Adrenal gland (tissue), 9 donors: ENCODE measurements at regions not wholly inside any gene's neighbourhood (a gene's known extent, or its start where the extent isn't known, plus 50 kb on each side); places are given as distances from the start of the nearest gene placed in this dataset.

Experiments used
- DNase-seq, 7 donors: peaks; one replicate each; pipeline ENCODE4 v3.0.0-alpha.2; 2019 to 2020
- H3K27ac ChIP-seq, 5 donors: fragments of 200-600 bp; sonication (generic) in 4 of 5; 1 replicate in 3 of 5; 2 replicates in 2 of 5; pipeline versions ENCODE4 v1.5.1 to v1.8.0; 2016 to 2020; ENCODE audit warnings: mild to moderate bottlenecking in 1 of 5
- H3K27me3 ChIP-seq: fragments of 200-600 bp; 2 replicates; pipeline ENCODE4 v1.8.0; 2021
- H3K36me3 ChIP-seq, 2 donors: fragments of 200-600 bp; replicated peaks in 1 of 2; 1 replicate in 1 of 2; 2 replicates in 1 of 2; pipeline versions ENCODE4 v1.5.1 to v1.8.0; 2018 to 2022
- H3K4me1 ChIP-seq, 2 donors: fragments of 200-600 bp; replicated peaks in 1 of 2; 1 replicate in 1 of 2; 2 replicates in 1 of 2; pipeline versions ENCODE4 v1.5.1 to v1.8.0; 2018 to 2021
- H3K4me3 ChIP-seq, 4 donors: fragments of 200-600 bp; sonication (generic) in 3 of 4; one replicate each; pipeline ENCODE4 v1.5.1; 2016 to 2018
- H3K9me3 ChIP-seq, 3 donors: fragments of 200-600 bp; sonication (generic) in 1 of 3; replicated peaks in 1 of 3; 1 replicate in 2 of 3; 2 replicates in 1 of 3; pipeline versions ENCODE4 v1.5.1 to v1.8.0; 2016 to 2021
- POLR2A ChIP-seq, 2 donors: fragments of 450-650 bp; IDR thresholded peaks; one replicate each; pipeline ENCODE4 v1.6.1; 2017; ENCODE audit warnings: antibody characterized with exemption in 2 of 2, mild to moderate bottlenecking in 2 of 2, moderate library complexity in 1 of 2
- WGBS, 4 donors: extraction: QIAGEN DNeasy Blood & Tissue Kit in 2 of 4; methylation state at CpG; one replicate each; pipeline versions ENCODE4 v1.1.5 to v1.1.7; 2013 to 2017; 5-methylcytosine and 5-hydroxymethylcytosine counted together
- intact Hi-C, 2 donors: fragments of 100-400 bp; cut with DNase I; formaldehyde crosslinking; loops; one replicate each; pipeline versions ENCODE4 v1.14.1 to v1.15.0; 2022 to 2023
- TF ChIP-seq, protein P1 (sequence below), 6 experiments: fragments of 450-650 bp in 4 of 6; fragments of 200-600 bp in 2 of 6; sonication (generic) in 1 of 6; IDR thresholded peaks; 1 replicate in 5 of 6; 2 replicates in 1 of 6; pipeline versions ENCODE4 v1.5.1 to v1.8.0; 2016 to 2021; ENCODE audit warnings: antibody characterized with exemption in 6 of 6, mild to moderate bottlenecking in 2 of 6, moderate library complexity in 1 of 6
- donor health status: healthy with polysubstance abuse.
- donor health status: Bipolar disorder and iron deficiency.
- donor health status: DM: yes; HTN: yes; CAD: no.
- donor health status: DM: no; HTN: no; CAD: no.
- donor health status: DM: no; HTN: no; CAD: no.

GRCh38 chr2:180110469-180110868 lies 103.4 kb upstream of the CWC22 start:
- TF ChIP-seq, protein P1, sequence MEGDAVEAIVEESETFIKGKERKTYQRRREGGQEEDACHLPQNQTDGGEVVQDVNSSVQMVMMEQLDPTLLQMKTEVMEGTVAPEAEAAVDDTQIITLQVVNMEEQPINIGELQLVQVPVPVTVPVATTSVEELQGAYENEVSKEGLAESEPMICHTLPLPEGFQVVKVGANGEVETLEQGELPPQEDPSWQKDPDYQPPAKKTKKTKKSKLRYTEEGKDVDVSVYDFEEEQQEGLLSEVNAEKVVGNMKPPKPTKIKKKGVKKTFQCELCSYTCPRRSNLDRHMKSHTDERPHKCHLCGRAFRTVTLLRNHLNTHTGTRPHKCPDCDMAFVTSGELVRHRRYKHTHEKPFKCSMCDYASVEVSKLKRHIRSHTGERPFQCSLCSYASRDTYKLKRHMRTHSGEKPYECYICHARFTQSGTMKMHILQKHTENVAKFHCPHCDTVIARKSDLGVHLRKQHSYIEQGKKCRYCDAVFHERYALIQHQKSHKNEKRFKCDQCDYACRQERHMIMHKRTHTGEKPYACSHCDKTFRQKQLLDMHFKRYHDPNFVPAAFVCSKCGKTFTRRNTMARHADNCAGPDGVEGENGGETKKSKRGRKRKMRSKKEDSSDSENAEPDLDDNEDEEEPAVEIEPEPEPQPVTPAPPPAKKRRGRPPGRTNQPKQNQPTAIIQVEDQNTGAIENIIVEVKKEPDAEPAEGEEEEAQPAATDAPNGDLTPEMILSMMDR (IDR thresholded peaks at IDR 0.05): no peak
- TF ChIP-seq POLR2A (IDR thresholded peaks at IDR 0.05): no peak
- Histone ChIP-seq H3K4me3 (no peak overlapping the region), H3K9me3 (no peaks in the 10 kb centered on the region), H3K4me1 (no peaks in the 10 kb centered on the region), H3K27ac (no peak overlapping the region), H3K36me3 (no peaks in the 10 kb centered on the region), H3K27me3 (peaks cover 3% of the 10 kb centered on the region)
- WGBS, 4 donors: 85 to 91% (median 87%) methylated on average over 6 of the region's 6 CpGs
- no peak for DNase-seq
- intact Hi-C loops: no loop called here

- intact Hi-C loops: no loop called here
- H3K27me3 ChIP-seq: no peaks in the 10 kb centered on the region
- H3K36me3 ChIP-seq: no peaks in the 10 kb centered on the region
- no peaks in the 10 kb centered on the region for H3K9me3 ChIP-seq
- H3K4me1 ChIP-seq: no peaks in the 10 kb centered on the region
- DNase-seq: no peak
- no peak overlapping the region for H3K27ac ChIP-seq
- H3K4me3 ChIP-seq: no peak overlapping the region
- no peak for TF ChIP-seq POLR2A (IDR thresholded peaks at IDR 0.05)
- TF ChIP-seq, protein P1 (IDR thresholded peaks at IDR 0.05): no peak
- WGBS, 4 donors: 47 to 56% (median 51%) methylated on average over 1 of the region's 1 CpG
Measured at GRCh38 chr2:180101846-180102245, 94.7 kb upstream of the CWC22 start.

DNA sequence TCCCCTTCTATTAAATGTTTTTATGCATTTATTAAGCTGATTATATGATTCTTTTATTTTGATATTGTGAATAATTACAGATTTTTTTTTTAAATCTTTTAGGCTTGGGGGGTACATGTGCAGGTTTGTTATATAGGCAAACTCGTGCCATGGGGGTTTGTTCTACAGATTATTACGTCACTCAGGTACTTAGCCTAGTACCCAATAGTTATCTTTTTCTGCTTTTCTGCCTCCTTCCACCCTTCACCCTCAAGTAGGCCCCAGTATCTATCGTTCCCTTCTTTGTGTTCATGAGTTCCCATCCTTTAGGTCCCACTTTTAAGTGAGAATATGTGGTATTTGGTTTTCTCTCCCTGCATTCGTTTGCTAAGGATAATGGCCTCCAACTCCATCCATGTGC lies 92.2 kb upstream of the CWC22 start:
- H3K4me3 ChIP-seq: no peak overlapping the region
- intact Hi-C loops: no loop called here
- TF ChIP-seq, protein P1 (IDR thresholded peaks at IDR 0.05): no peak
- TF ChIP-seq POLR2A (IDR thresholded peaks at IDR 0.05): no peak
- no peak for DNase-seq
- H3K36me3 ChIP-seq: no peaks in the 10 kb centered on the region
- no peaks in the 10 kb centered on the region for H3K9me3 ChIP-seq
- WGBS, 4 donors: 67 to 83% (median 80%) methylated on average over 4 of the region's 4 CpGs
- H3K27ac ChIP-seq: no peak overlapping the region
- no peaks in the 10 kb centered on the region for H3K4me1 ChIP-seq
- H3K27me3 ChIP-seq: no peaks in the 10 kb centered on the region

DNA sequence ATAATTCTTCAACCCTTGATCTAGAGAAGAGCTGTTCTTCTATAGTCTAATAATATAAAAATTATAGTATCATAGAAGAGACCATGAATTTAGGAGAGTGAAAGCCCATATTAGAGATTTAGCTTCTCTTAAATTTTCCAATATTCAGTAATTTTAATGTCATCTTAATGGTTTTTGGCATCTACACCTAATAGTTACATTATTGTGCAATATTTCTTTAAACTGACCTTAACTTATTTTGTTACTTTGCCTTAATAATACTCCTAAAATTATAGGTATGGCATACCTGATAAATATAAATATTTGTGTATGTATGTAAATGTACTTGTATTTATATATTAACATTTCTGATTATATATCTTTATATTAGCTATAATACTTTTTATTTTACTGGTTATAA lies 78.0 kb upstream of the CWC22 start:
- Histone ChIP-seq H3K27ac (no peak overlapping the region), H3K4me3 (no peak overlapping the region), H3K4me1 (no peaks in the 10 kb centered on the region), H3K27me3 (no peaks in the 10 kb centered on the region), H3K36me3 (no peaks in the 10 kb centered on the region), H3K9me3 (no peaks in the 10 kb centered on the region)
- no peak for DNase-seq
- TF ChIP-seq, protein P1 (IDR thresholded peaks at IDR 0.05): no peak
- no peak for TF ChIP-seq POLR2A (IDR thresholded peaks at IDR 0.05)
- intact Hi-C loops: no loop called here
